NB4 (cell line): ENCODE measurements at regions not wholly inside any gene's neighbourhood (a gene's known extent, or its start where the extent isn't known, plus 50 kb on each side); places are given as distances from the start of the nearest gene placed in this dataset.

Experiments
- CTCF ChIP-seq: IDR thresholded peaks from one replicate; pipeline ENCODE4 v1.5.1; 2012; ENCODE audit warnings: low read depth, low read length
- POLR2A ChIP-seq: IDR thresholded peaks from 2 replicates; pipeline ENCODE4 v1.6.1; 2011; ENCODE audit warnings: mild to moderate bottlenecking; ENCODE audit not compliant: insufficient read length; ENCODE audit errors: extremely low read depth
- TF ChIP-seq, protein P1 (sequence below): IDR thresholded peaks from 2 replicates; pipeline ENCODE4 v1.6.1; 2011; ENCODE audit warnings: low read depth, low read length

- TF ChIP-seq CTCF (no peak), POLR2A (no peak)
- TF ChIP-seq, protein P1, sequence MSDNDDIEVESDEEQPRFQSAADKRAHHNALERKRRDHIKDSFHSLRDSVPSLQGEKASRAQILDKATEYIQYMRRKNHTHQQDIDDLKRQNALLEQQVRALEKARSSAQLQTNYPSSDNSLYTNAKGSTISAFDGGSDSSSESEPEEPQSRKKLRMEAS, result no peak
These were observed 953.9 kb upstream of the GOT2 start for GRCh38 chr16:59688006-59688405.
